ENCODE measurements at regions not wholly inside any gene's neighbourhood (a gene's known extent, or its start where the extent isn't known, plus 50 kb on each side); places are given as distances from the start of the nearest gene placed in this dataset.
A peak's percentile ranks its signal among the peaks of the same experiment; 100 is the strongest.

GRCh38 chr12:127888943-127889719 lies 377.8 kb upstream of the TMEM132C start:
- no peak for DNase-seq (ENCODE audit: low spot score)

GRCh38 chr12:127893895-127894609 lies 372.9 kb upstream of the TMEM132C start:
- DNase-seq (ENCODE audit: low spot score) = peak; percentile 38

- DNase-seq (ENCODE audit: low spot score) = no peak
Measured at GRCh38 chr12:127896661-127897060, 370.3 kb upstream of the TMEM132C start.

- no peak for DNase-seq (ENCODE audit: low spot score)
Measured at GRCh38 chr12:127898616-127899015, 368.4 kb upstream of the TMEM132C start.

GRCh38 chr12:127899971-127900370 lies 367.0 kb upstream of the TMEM132C start:
- no peak for DNase-seq (ENCODE audit: low spot score)

- DNase-seq (ENCODE audit: low spot score) = no peak
Measured at GRCh38 chr12:127900386-127900785, 366.6 kb upstream of the TMEM132C start.

- DNase-seq (ENCODE audit: low spot score) = no peak
Measured at GRCh38 chr12:127903146-127903545, 363.8 kb upstream of the TMEM132C start.

- no peak for DNase-seq (ENCODE audit: low spot score)
Measured at GRCh38 chr12:127909041-127909440, 357.9 kb upstream of the TMEM132C start.

GRCh38 chr12:127911291-127911690 lies 355.7 kb upstream of the TMEM132C start:
- DNase-seq (ENCODE audit: low spot score) = no peak

- no peak for DNase-seq (ENCODE audit: low spot score)
Measured at GRCh38 chr12:127912035-127912665, 354.8 kb upstream of the TMEM132C start.

- no peak for DNase-seq (ENCODE audit: low spot score)
Measured at GRCh38 chr12:127923501-127923900, 343.5 kb upstream of the TMEM132C start.

- no peak for DNase-seq (ENCODE audit: low spot score)
Measured at GRCh38 chr12:127925971-127926370, 341.0 kb upstream of the TMEM132C start.

- no peak for DNase-seq (ENCODE audit: low spot score)
Measured at GRCh38 chr12:127928178-127928577, 338.8 kb upstream of the TMEM132C start.

GRCh38 chr12:127928615-127929571 lies 338.1 kb upstream of the TMEM132C start:
- no peak for DNase-seq (ENCODE audit: low spot score)

GRCh38 chr12:127930122-127930521 lies 336.8 kb upstream of the TMEM132C start:
- DNase-seq (ENCODE audit: low spot score) = no peak

- DNase-seq (ENCODE audit: low spot score) = no peak
Measured at GRCh38 chr12:127934409-127934808, 332.6 kb upstream of the TMEM132C start.

GRCh38 chr12:127936463-127936862 lies 330.5 kb upstream of the TMEM132C start:
- no peak for DNase-seq (ENCODE audit: low spot score)

- no peak for DNase-seq (ENCODE audit: low spot score)
Measured at GRCh38 chr12:127941332-127941731, 325.6 kb upstream of the TMEM132C start.

GRCh38 chr12:127942981-127943380 lies 324.0 kb upstream of the TMEM132C start:
- DNase-seq (ENCODE audit: low spot score) = no peak

- DNase-seq (ENCODE audit: low spot score) = no peak
Measured at GRCh38 chr12:127943481-127944210, 323.3 kb upstream of the TMEM132C start.

All from NAMALWA (cell line).